ENCODE measurements at regions not wholly inside any gene's neighbourhood (a gene's known extent, or its start where the extent isn't known, plus 50 kb on each side); places are given as distances from the start of the nearest gene placed in this dataset.

DNA sequence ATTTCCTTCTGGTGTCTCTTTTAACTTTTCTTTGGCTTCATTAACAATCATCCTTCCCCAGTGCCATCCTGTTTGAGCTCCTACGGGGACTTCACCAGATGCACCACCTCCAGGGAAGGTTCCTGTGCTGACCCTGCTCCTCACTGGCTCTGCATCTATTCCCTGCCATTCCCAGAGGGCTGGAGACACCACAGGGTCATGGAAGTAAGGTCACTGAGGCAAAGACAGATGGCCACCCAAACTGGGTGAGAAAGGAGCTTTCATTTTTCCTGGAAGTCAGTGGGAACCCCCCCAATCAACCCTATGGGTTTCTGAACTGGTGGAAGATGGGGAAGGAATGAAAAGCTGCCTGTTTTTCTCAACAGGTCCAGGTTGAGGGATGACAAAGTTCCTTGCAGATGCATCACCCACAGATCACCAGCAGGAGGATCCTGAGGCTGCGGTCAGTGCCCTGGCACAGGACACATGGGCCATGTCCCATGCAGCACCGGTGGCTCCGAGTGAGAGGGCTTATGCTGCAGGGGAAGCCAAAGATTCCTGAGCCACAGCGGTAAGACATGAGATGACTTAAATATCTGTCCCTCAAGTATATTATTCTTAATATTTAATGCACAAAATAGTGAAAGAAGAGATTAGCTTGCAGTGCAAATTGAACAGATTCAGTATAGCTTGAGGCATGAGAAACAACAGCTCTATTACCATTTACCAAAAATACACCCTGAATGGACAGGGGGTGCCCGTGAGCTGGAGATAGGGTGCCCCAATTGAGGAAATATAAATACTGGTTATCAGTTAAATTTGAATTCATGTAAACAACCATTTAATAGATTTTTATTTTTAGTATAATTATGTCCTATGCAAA lies 73.0 kb upstream of the VPREB1 start:
- Histone ChIP-seq H3K27me3 (ENCODE audit: insufficient read depth in 3 of 3, low read length in 2 of 3) (peaks cover 0 to 3% (median 0%) of the 10 kb centered on the region in 3 donors), H3K27ac (no peak overlapping the region), H3K9me3 (no peaks in the 10 kb centered on the region), H3K36me3 (ENCODE audit: insufficient read depth in 1 of 2, low read depth in 1 of 2) (no peaks in the 10 kb centered on the region), H3K4me1 (no peaks in the 10 kb centered on the region), H3K4me3 (no peak overlapping the region)
- ATAC-seq (no peak), DNase-seq (no peak)
- WGBS, 3 donors, result 24 to 31% (median 29%) methylated on average over 6 of the region's 6 CpGs
- TF ChIP-seq, protein P1, sequence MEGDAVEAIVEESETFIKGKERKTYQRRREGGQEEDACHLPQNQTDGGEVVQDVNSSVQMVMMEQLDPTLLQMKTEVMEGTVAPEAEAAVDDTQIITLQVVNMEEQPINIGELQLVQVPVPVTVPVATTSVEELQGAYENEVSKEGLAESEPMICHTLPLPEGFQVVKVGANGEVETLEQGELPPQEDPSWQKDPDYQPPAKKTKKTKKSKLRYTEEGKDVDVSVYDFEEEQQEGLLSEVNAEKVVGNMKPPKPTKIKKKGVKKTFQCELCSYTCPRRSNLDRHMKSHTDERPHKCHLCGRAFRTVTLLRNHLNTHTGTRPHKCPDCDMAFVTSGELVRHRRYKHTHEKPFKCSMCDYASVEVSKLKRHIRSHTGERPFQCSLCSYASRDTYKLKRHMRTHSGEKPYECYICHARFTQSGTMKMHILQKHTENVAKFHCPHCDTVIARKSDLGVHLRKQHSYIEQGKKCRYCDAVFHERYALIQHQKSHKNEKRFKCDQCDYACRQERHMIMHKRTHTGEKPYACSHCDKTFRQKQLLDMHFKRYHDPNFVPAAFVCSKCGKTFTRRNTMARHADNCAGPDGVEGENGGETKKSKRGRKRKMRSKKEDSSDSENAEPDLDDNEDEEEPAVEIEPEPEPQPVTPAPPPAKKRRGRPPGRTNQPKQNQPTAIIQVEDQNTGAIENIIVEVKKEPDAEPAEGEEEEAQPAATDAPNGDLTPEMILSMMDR (IDR thresholded peaks at IDR 0.05), result no peak
- intact Hi-C loops (cut with DNase I), result no loop called here

DNA sequence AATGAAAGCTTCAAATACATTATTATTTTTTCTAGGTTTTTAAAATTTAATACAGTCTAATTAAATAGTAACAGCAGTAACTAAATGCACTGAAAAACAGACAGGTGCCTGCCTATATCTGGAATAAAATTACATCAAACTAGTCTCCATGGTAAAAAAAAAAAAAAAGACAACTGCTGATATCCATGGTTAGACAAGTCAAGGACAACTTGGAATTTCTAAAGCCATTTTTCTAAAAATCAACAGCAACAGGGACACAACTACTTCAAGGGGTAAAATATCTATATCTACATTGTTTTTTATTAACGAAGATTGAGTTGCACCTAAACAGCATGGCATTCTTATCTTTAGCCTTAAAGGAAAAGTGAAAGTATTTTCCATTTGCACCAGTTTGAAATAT lies 74.7 kb upstream of the VPREB1 start:
- H3K27ac ChIP-seq, result no peak overlapping the region
- intact Hi-C loops (cut with DNase I), result no loop called here
- no peaks in the 10 kb centered on the region for H3K9me3 ChIP-seq
- H3K4me3 ChIP-seq, result no peak overlapping the region
- peaks cover 0 to 6% (median 0%) of the 10 kb centered on the region in 3 donors for H3K27me3 ChIP-seq (ENCODE audit: insufficient read depth in 3 of 3, low read length in 2 of 3)
- ATAC-seq, result no peak
- no peaks in the 10 kb centered on the region for H3K36me3 ChIP-seq (ENCODE audit: insufficient read depth in 1 of 2, low read depth in 1 of 2)
- TF ChIP-seq, protein P1 (IDR thresholded peaks at IDR 0.05), result no peak
- DNase-seq, result no peak
- no peaks in the 10 kb centered on the region for H3K4me1 ChIP-seq
- 49 to 63% (median 58%) methylated on average over 1 of the region's 1 CpG for WGBS, 3 donors

DNA sequence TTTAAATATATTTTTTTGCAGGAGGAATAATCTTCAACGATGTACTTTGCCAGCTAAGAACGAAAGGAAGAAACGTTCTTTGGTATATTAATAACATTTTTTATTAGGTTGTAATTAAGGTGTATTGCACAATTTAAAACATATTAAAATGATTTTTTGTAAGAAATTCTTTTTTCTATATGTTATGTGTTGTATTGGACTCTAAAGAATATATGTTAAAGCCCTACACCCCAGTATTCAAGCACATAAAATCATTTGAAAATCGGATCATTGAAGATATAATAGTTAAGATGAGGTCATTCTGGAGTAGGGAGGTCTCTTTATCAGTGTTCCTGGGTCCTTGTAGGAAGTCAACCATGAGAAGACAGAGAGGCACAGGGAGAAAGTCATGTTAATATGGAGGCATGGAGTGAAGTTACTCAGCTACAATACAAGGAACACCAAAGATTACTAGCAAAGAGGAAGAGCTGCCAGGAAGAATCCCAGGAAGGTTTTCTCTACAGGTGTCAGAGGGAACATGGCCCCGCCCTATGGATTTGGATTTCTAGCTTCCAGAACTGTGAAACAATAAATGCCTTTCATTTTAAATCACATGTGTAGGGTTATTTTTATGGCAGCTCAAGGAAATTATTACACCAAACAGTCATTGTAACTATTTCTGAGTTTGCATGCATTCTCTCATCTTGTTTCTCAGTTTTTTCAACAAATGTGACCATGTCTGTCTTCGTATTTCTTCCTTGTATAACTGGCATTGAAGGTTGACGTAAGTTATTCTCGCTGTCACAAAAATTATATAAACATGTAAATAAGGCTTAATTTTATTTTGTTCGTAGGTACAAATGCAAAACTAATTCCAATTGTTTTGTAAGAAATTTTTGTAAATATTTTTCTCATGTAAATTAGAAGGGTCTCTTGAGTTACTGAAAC lies 75.4 kb upstream of the VPREB1 start:
- TF ChIP-seq, protein P1 (IDR thresholded peaks at IDR 0.05), result no peak
- 57 to 61% (median 60%) methylated on average over 9 of the region's 9 CpGs for whole genome bisulfite sequencing, 3 donors
- Histone ChIP-seq H3K27ac (no peak overlapping the region), H3K27me3 (ENCODE audit: insufficient read depth in 3 of 3, low read length in 2 of 3) (peaks cover 0 to 6% (median 0%) of the 10 kb centered on the region in 3 donors), H3K36me3 (ENCODE audit: insufficient read depth in 1 of 2, low read depth in 1 of 2) (no peaks in the 10 kb centered on the region), H3K9me3 (no peaks in the 10 kb centered on the region), H3K4me3 (no peak overlapping the region), H3K4me1 (no peaks in the 10 kb centered on the region)
- ATAC-seq, result no peak
- intact Hi-C loops (cut with DNase I), result no loop called here
- DNase-seq, result no peak

DNA sequence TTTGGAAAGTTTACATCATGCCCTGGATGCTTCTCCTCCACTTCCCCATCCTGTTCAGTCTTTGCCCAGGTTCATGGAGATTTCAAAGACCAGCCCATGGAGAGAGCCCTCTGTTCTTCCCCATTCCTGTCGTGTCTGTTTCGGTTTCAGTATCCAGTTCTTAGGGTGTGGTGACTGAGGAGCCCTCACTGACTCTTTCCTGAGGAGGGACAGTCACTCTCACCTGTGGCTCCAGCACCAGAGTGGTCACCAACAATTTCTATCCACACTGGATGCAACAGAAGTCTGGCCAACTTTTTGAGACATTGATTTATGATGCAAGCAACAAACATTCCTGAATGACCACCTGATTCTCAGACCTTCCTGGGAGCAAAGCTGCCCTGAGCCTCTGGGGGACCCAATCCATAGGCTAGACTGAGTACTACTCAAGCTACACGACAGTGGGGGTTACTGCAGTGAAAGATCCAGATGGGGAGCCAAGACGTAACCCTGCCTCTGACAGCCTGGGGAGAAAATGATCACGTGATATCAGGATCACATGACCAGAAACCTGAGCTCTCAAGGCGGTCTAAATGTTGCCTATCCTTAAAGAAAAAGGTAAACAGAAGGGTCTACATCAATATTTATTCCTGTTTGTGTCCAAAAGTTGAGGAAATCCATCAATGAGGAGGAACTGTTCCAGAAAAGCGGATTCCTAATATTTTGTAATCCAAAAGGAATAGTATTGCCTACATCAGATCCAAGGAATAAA lies 76.2 kb upstream of the VPREB1 start:
- H3K4me1 ChIP-seq, result no peaks in the 10 kb centered on the region
- H3K27ac ChIP-seq, result no peak overlapping the region
- no peaks in the 10 kb centered on the region for H3K9me3 ChIP-seq
- DNase-seq, result no peak
- no peak for ATAC-seq
- no peaks in the 10 kb centered on the region for H3K36me3 ChIP-seq (ENCODE audit: insufficient read depth in 1 of 2, low read depth in 1 of 2)
- H3K27me3 ChIP-seq (ENCODE audit: insufficient read depth in 3 of 3, low read length in 2 of 3), result peaks cover 0 to 11% (median 0%) of the 10 kb centered on the region in 3 donors
- 24 to 34% (median 25%) methylated on average over 7 of the region's 7 CpGs for WGBS, 3 donors
- TF ChIP-seq, protein P1 (IDR thresholded peaks at IDR 0.05), result no peak
- H3K4me3 ChIP-seq, result peak overlapping the region; percentile 19
- intact Hi-C loops (cut with DNase I), result no loop called here

All from psoas muscle (tissue), 7 donors.